SU-DHL-6 (cell line): ENCODE measurements at regions not wholly inside any gene's neighbourhood (a gene's known extent, or its start where the extent isn't known, plus 50 kb on each side); places are given as distances from the start of the nearest gene placed in this dataset.

Experiments
- H2AFZ ChIP-seq: fragments of 200-600 bp; sonication (generic); 2 replicates; pipeline ENCODE4 v1.6.1; 2014; ENCODE audit warnings: low read depth, mild to moderate bottlenecking, moderate library complexity, mixed read lengths, antibody characterized with exemption, low read length; ENCODE audit not compliant: severe bottlenecking
- H3F3A ChIP-seq: fragments of 200-600 bp; shearing (Covaris generic); 2 replicates; pipeline ENCODE4 v1.6.0; 2016; ENCODE audit warnings: antibody characterized with exemption, mild to moderate bottlenecking; ENCODE audit not compliant: insufficient read depth
- H3K27ac ChIP-seq: fragments of 200-600 bp; sonication (generic); 2 replicates; pipeline ENCODE4 v1.5.1; 2016; ENCODE audit warnings: low read depth, mild to moderate bottlenecking, low read length, moderate library complexity, mixed read lengths
- H3K27me3 ChIP-seq: fragments of 200-600 bp; sonication (generic), shearing (Covaris generic); 2 replicates; pipeline ENCODE4 v1.6.0; 2014; ENCODE audit warnings: mild to moderate bottlenecking, low read length
- H3K36me3 ChIP-seq: fragments of 200-600 bp; sonication (generic); 2 replicates; pipeline ENCODE4 v1.6.1; 2014; ENCODE audit warnings: mild to moderate bottlenecking, low read length, mixed read lengths
- H3K4me2 ChIP-seq: fragments of 300-600, 200-600 bp; shearing (Covaris generic), sonication (generic); 2 replicates; pipeline ENCODE4 v1.6.0; 2014; ENCODE audit warnings: low read length, low read depth, mild to moderate bottlenecking; ENCODE audit not compliant: poor library complexity, severe bottlenecking
- H3K4me3 ChIP-seq: fragments of 200-600 bp; sonication (generic); 2 replicates; pipeline ENCODE4 v1.5.1; 2014; ENCODE audit warnings: antibody characterized with exemption, low read length, mild to moderate bottlenecking, mixed read lengths; ENCODE audit not compliant: insufficient read depth, poor library complexity, severe bottlenecking
- H3K79me2 ChIP-seq: fragments of 200-600 bp; sonication (generic); 2 replicates; pipeline ENCODE4 v1.6.1; 2014; ENCODE audit warnings: mild to moderate bottlenecking, low read length, moderate library complexity; ENCODE audit not compliant: insufficient read depth
- H3K9ac ChIP-seq: fragments of 200-600 bp; sonication (generic); 2 replicates; pipeline ENCODE4 v1.7.0; 2014; ENCODE audit warnings: mild to moderate bottlenecking, low read length
- H3K9me2 ChIP-seq: fragments of 200-600 bp; sonication (generic); replicated peaks from 2 replicates; pipeline ENCODE4 v1.6.1; 2014; ENCODE audit warnings: low read length; ENCODE audit not compliant: insufficient read depth
- H3K9me3 ChIP-seq: fragments of 200-600 bp; sonication (generic); 2 replicates; pipeline ENCODE4 v1.6.1; 2014; ENCODE audit warnings: low read length, mixed read lengths; ENCODE audit not compliant: insufficient read depth
- H4K20me1 ChIP-seq: fragments of 200-600 bp; sonication (generic); 2 replicates; pipeline ENCODE4 v1.6.1; 2014; ENCODE audit warnings: low read depth, mild to moderate bottlenecking, antibody characterized with exemption, low read length, moderate library complexity, mixed read lengths
- EZH2phosphoT487 ChIP-seq: fragments of 200-600 bp; sonication (generic), shearing (Covaris generic); conservative IDR thresholded peaks from 2 replicates; pipeline ENCODE4 v1.6.1; 2018; ENCODE audit warnings: mild to moderate bottlenecking, antibody characterized with exemption, low read length, moderate library complexity, mixed read lengths
- TF ChIP-seq, protein P1 (sequence below): fragments of 200-600 bp; sonication (generic); IDR thresholded peaks from one replicate; pipeline ENCODE4 v1.5.1; 2017; ENCODE audit warnings: antibody characterized with exemption, mild to moderate bottlenecking, low read length, moderate library complexity; ENCODE audit not compliant: insufficient read depth, poor library complexity, severe bottlenecking

DNA sequence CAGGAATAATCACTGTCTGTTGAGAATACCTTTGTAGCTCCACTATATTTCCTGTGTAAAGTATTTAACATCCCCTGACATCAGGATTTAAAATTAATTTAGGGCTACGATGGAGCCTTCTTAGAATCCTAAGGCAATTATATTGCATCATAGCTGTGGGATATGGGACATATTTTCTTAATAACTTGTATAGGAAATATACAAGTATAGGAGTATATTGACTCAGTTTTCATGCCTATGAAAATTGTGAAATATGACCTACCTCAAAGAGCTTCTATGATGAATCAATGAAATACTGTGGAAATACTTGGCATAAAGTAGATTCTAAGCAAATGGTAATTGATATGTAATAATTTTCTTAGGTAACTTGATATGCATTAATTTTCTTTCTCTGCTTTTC is 221.0 kb upstream of the KLF4 start:
- TF ChIP-seq EZH2phosphoT487 = no peak
- TF ChIP-seq, protein P1, sequence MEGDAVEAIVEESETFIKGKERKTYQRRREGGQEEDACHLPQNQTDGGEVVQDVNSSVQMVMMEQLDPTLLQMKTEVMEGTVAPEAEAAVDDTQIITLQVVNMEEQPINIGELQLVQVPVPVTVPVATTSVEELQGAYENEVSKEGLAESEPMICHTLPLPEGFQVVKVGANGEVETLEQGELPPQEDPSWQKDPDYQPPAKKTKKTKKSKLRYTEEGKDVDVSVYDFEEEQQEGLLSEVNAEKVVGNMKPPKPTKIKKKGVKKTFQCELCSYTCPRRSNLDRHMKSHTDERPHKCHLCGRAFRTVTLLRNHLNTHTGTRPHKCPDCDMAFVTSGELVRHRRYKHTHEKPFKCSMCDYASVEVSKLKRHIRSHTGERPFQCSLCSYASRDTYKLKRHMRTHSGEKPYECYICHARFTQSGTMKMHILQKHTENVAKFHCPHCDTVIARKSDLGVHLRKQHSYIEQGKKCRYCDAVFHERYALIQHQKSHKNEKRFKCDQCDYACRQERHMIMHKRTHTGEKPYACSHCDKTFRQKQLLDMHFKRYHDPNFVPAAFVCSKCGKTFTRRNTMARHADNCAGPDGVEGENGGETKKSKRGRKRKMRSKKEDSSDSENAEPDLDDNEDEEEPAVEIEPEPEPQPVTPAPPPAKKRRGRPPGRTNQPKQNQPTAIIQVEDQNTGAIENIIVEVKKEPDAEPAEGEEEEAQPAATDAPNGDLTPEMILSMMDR = no peak
- H3K36me3 ChIP-seq = no peaks in the 10 kb centered on the region

DNA sequence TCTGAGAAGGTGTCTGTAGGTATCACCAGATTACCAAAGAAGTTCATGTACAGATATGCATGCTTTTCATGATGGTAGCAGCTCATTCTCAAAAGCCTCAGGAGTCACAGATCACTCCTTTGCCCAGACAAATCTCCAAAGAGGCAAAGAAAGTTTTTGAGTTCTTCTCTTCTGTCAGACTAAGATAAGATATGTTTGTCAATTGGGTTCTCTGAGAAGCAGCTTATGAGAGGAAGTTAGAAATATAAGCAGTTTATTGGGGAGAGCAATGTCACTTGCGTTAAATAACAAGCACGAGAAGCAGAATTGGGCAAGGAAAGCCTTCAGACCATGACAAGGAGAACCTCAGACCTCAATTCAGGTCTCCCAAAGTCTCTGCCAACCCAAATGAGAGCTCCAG is 219.2 kb upstream of the KLF4 start:
- H3K36me3 ChIP-seq = no peaks in the 10 kb centered on the region
- H3K4me2 ChIP-seq = no peak overlapping the region
- H3K9me3 ChIP-seq = no peaks in the 10 kb centered on the region
- H3K4me3 ChIP-seq = no peak overlapping the region
- TF ChIP-seq EZH2phosphoT487 = no peak
- TF ChIP-seq, protein P1 = no peak
- H3K79me2 ChIP-seq = no peaks in the 10 kb centered on the region
- no peaks in the 10 kb centered on the region for H4K20me1 ChIP-seq
- H3K27ac ChIP-seq = no peak overlapping the region
- no peak overlapping the region for H2AFZ ChIP-seq
- no peak overlapping the region for H3K9ac ChIP-seq
- H3F3A ChIP-seq = no peaks in the 10 kb centered on the region
- no peaks in the 10 kb centered on the region for H3K27me3 ChIP-seq
- H3K9me2 ChIP-seq = no peaks in the 10 kb centered on the region

More for the DNA sequence above, 221.0 kb upstream of the KLF4 start:
- Histone ChIP-seq H3K79me2 (no peaks in the 10 kb centered on the region), H3K27ac (no peak overlapping the region), H3K9me2 (no peaks in the 10 kb centered on the region), H3K4me2 (no peak overlapping the region), H3K9me3 (no peaks in the 10 kb centered on the region), H4K20me1 (no peaks in the 10 kb centered on the region), H3F3A (no peaks in the 10 kb centered on the region), H3K27me3 (no peaks in the 10 kb centered on the region), H2AFZ (no peak overlapping the region), H3K9ac (no peak overlapping the region), H3K4me3 (no peak overlapping the region)

DNA sequence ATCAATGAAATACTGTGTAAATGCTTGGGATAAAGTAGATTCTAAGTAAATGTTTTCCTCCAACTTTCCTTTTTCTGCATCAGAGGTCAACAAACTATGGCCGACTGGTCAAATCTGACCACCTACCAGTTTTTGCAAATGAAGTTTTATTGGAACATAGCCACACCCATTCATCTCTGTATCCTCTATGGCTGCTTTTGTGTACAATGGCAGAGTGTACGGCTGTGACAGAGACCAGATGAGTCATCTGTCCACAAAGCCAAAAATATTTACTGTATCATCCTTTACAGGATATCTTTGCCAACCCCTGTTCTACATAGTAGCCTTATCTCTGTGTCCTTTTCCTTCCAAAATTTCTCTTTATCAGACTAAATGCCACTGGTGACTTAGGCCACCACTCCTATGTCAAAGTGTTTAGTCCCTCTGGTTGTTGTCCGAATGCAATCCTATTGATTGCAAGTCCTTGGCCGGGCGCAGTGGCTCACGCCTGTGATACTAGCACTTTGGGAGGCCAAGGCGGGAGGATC is 218.4 kb upstream of the KLF4 start:
- Histone ChIP-seq H3K9ac (no peak overlapping the region), H3K4me3 (no peak overlapping the region), H3K27ac (no peak overlapping the region), H3K79me2 (no peaks in the 10 kb centered on the region), H4K20me1 (no peaks in the 10 kb centered on the region), H3K4me2 (no peak overlapping the region), H2AFZ (no peak overlapping the region), H3F3A (no peaks in the 10 kb centered on the region), H3K36me3 (no peaks in the 10 kb centered on the region), H3K9me3 (no peaks in the 10 kb centered on the region), H3K9me2 (no peaks in the 10 kb centered on the region), H3K27me3 (no peaks in the 10 kb centered on the region)
- TF ChIP-seq, protein P1 = no peak
- TF ChIP-seq EZH2phosphoT487 = no peak
